Fibroblast of mammary gland (primary cell): ENCODE measurements at regions not wholly inside any gene's neighbourhood (a gene's known extent, or its start where the extent isn't known, plus 50 kb on each side); places are given as distances from the start of the nearest gene placed in this dataset.

Experiments used
- DNase-seq: peaks from one replicate; pipeline ENCODE4 v3.0.0-alpha.2; 2010; ENCODE audit warnings: low read depth
- H3K4me3 ChIP-seq: 2 replicates; pipeline ENCODE4 v1.5.1; 2011; ENCODE audit warnings: low read depth, mild to moderate bottlenecking, low read length, moderate library complexity; ENCODE audit not compliant: control insufficient read depth
- CTCF ChIP-seq: conservative IDR thresholded peaks from 2 replicates; pipeline ENCODE4 v1.5.1; 2011; ENCODE audit warnings: low read depth, low read length, inconsistent platforms; ENCODE audit not compliant: control insufficient read depth, insufficient read depth

GRCh38 chr4:181989071-181989470 is 254.1 kb upstream of the TENM3 start:
- no peak for TF ChIP-seq CTCF
- no peak for DNase-seq
- H3K4me3 ChIP-seq: no peak overlapping the region

GRCh38 chr4:181991369-181992108 is 251.7 kb upstream of the TENM3 start:
- no peak overlapping the region for H3K4me3 ChIP-seq
- TF ChIP-seq CTCF: no peak
- no peak for DNase-seq

GRCh38 chr4:181998398-181999295 is 244.6 kb upstream of the TENM3 start:
- no peak for DNase-seq
- no peak overlapping the region for H3K4me3 ChIP-seq
- peak; percentile 26 for TF ChIP-seq CTCF

- no peak for DNase-seq
- H3K4me3 ChIP-seq: no peak overlapping the region
- no peak for TF ChIP-seq CTCF
Observed at GRCh38 chr4:182000077-182000476, 243.1 kb upstream of the TENM3 start.

- peak; percentile 6 for DNase-seq
- no peak overlapping the region for H3K4me3 ChIP-seq
- TF ChIP-seq CTCF: no peak
Observed at GRCh38 chr4:182010876-182011275, 232.3 kb upstream of the TENM3 start.

GRCh38 chr4:182014164-182014563 is 229.0 kb upstream of the TENM3 start:
- DNase-seq: no peak
- H3K4me3 ChIP-seq: no peak overlapping the region
- TF ChIP-seq CTCF: no peak
